ENCODE measurements at regions not wholly inside any gene's neighbourhood (a gene's known extent, or its start where the extent isn't known, plus 50 kb on each side); places are given as distances from the start of the nearest gene placed in this dataset.

GRCh38 chr6:126923807-126924206 lies 194.7 kb upstream of the RSPO3 start:
- Mint-ChIP-seq H3K27me3 (ENCODE audit: low read depth) (peaks cover 2% of the 10 kb centered on the region), H3K4me1 (ENCODE audit: low read depth) (peaks cover 3% of the 10 kb centered on the region), H3K4me3 (ENCODE audit: unreplicated experiment) (no peak overlapping the region), H3K27ac (ENCODE audit: unreplicated experiment) (no peak overlapping the region), H3K9me3 (ENCODE audit: low read depth) (no peaks in the 10 kb centered on the region), H3K36me3 (ENCODE audit: low read depth) (no peaks in the 10 kb centered on the region)
- TF ChIP-seq, protein P1, sequence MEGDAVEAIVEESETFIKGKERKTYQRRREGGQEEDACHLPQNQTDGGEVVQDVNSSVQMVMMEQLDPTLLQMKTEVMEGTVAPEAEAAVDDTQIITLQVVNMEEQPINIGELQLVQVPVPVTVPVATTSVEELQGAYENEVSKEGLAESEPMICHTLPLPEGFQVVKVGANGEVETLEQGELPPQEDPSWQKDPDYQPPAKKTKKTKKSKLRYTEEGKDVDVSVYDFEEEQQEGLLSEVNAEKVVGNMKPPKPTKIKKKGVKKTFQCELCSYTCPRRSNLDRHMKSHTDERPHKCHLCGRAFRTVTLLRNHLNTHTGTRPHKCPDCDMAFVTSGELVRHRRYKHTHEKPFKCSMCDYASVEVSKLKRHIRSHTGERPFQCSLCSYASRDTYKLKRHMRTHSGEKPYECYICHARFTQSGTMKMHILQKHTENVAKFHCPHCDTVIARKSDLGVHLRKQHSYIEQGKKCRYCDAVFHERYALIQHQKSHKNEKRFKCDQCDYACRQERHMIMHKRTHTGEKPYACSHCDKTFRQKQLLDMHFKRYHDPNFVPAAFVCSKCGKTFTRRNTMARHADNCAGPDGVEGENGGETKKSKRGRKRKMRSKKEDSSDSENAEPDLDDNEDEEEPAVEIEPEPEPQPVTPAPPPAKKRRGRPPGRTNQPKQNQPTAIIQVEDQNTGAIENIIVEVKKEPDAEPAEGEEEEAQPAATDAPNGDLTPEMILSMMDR (IDR thresholded peaks at IDR 0.05) = no peak
- no peak for DNase-seq (ENCODE audit: low spot score)

GRCh38 chr6:126926926-126927325 lies 191.5 kb upstream of the RSPO3 start:
- no peak for DNase-seq (ENCODE audit: low spot score)

GRCh38 chr6:126927841-126928240 lies 190.6 kb upstream of the RSPO3 start:
- TF ChIP-seq, protein P1 (IDR thresholded peaks at IDR 0.05) = no peak
- no peaks in the 10 kb centered on the region for H3K36me3 Mint-ChIP-seq (ENCODE audit: low read depth)
- H3K27ac Mint-ChIP-seq (ENCODE audit: unreplicated experiment) = no peak overlapping the region
- DNase-seq (ENCODE audit: low spot score) = no peak
- H3K27me3 Mint-ChIP-seq (ENCODE audit: low read depth) = peaks cover 13% of the 10 kb centered on the region
- H3K9me3 Mint-ChIP-seq (ENCODE audit: low read depth) = no peaks in the 10 kb centered on the region
- no peaks in the 10 kb centered on the region for H3K4me1 Mint-ChIP-seq (ENCODE audit: low read depth)
- H3K4me3 Mint-ChIP-seq (ENCODE audit: unreplicated experiment) = no peak overlapping the region

More at GRCh38 chr6:126926926-126927325, 191.5 kb upstream of the RSPO3 start:
- Mint-ChIP-seq H3K27me3 (ENCODE audit: low read depth) (peaks cover 13% of the 10 kb centered on the region), H3K36me3 (ENCODE audit: low read depth) (no peaks in the 10 kb centered on the region), H3K9me3 (ENCODE audit: low read depth) (no peaks in the 10 kb centered on the region), H3K4me3 (ENCODE audit: unreplicated experiment) (no peak overlapping the region), H3K27ac (ENCODE audit: unreplicated experiment) (no peak overlapping the region), H3K4me1 (ENCODE audit: low read depth) (no peaks in the 10 kb centered on the region)
- TF ChIP-seq, protein P1 (IDR thresholded peaks at IDR 0.05) = no peak

- DNase-seq (ENCODE audit: low spot score) = no peak
- TF ChIP-seq, protein P1 (IDR thresholded peaks at IDR 0.05) = no peak
- H3K36me3 Mint-ChIP-seq (ENCODE audit: low read depth) = no peaks in the 10 kb centered on the region
- H3K4me1 Mint-ChIP-seq (ENCODE audit: low read depth) = no peaks in the 10 kb centered on the region
- H3K27me3 Mint-ChIP-seq (ENCODE audit: low read depth) = peaks cover 16% of the 10 kb centered on the region
- no peaks in the 10 kb centered on the region for H3K9me3 Mint-ChIP-seq (ENCODE audit: low read depth)
- H3K4me3 Mint-ChIP-seq (ENCODE audit: unreplicated experiment) = no peak overlapping the region
- no peak overlapping the region for H3K27ac Mint-ChIP-seq (ENCODE audit: unreplicated experiment)
Measured at GRCh38 chr6:126937426-126937825, 181.0 kb upstream of the RSPO3 start.

GRCh38 chr6:126939784-126940183 lies 178.7 kb upstream of the RSPO3 start:
- TF ChIP-seq, protein P1 (IDR thresholded peaks at IDR 0.05) = no peak
- Mint-ChIP-seq H3K9me3 (ENCODE audit: low read depth) (no peaks in the 10 kb centered on the region), H3K4me1 (ENCODE audit: low read depth) (no peaks in the 10 kb centered on the region), H3K4me3 (ENCODE audit: unreplicated experiment) (no peak overlapping the region), H3K27ac (ENCODE audit: unreplicated experiment) (no peak overlapping the region), H3K36me3 (ENCODE audit: low read depth) (no peaks in the 10 kb centered on the region), H3K27me3 (ENCODE audit: low read depth) (peaks cover 16% of the 10 kb centered on the region)
- DNase-seq (ENCODE audit: low spot score) = no peak
